CD14-positive monocyte (primary cell): ENCODE measurements at regions not wholly inside any gene's neighbourhood (a gene's known extent, or its start where the extent isn't known, plus 50 kb on each side); places are given as distances from the start of the nearest gene placed in this dataset.

ENCODE experiments used
- DNase-seq, 3 donors: peaks; one replicate each; pipeline ENCODE4 v3.0.0-alpha.2; 2011 to 2022
- H2AFZ ChIP-seq: 2 replicates; pipeline ENCODE4 v1.6.0; 2012; ENCODE audit warnings: mild to moderate bottlenecking, low read depth, low read length, inconsistent platforms; ENCODE audit not compliant: insufficient read depth, poor library complexity, severe bottlenecking
- H3K27ac ChIP-seq, 2 donors: 1 replicate in 1 of 2; 2 replicates in 1 of 2; pipeline ENCODE4 v1.5.1; 2012 to 2013; ENCODE audit warnings: low read length in 2 of 2, control low read depth in 1 of 2, inconsistent platforms in 1 of 2, low read depth in 1 of 2, mild to moderate bottlenecking in 1 of 2
- H3K27me3 ChIP-seq, 2 donors: one replicate each; pipeline versions ENCODE4 v1.6.0 to v1.6.1; 2011 to 2013; ENCODE audit warnings: low read length in 2 of 2; ENCODE audit not compliant: control insufficient read depth in 2 of 2, insufficient read depth in 2 of 2
- H3K36me3 ChIP-seq, 2 donors: replicated peaks in 1 of 2; 1 replicate in 1 of 2; 2 replicates in 1 of 2; pipeline versions ENCODE4 v1.5.1 to v1.6.1; 2012 to 2013; ENCODE audit warnings: low read length in 2 of 2, control low read depth in 1 of 2, inconsistent platforms in 1 of 2, mild to moderate bottlenecking in 1 of 2; ENCODE audit not compliant: insufficient read depth in 2 of 2, control insufficient read depth in 1 of 2
- H3K4me1 ChIP-seq, 2 donors: 1 replicate in 1 of 2; 2 replicates in 1 of 2; pipeline versions ENCODE4 v1.5.1 to v1.6.1; 2012 to 2013; ENCODE audit warnings: low read length in 2 of 2, control low read depth in 1 of 2, inconsistent platforms in 1 of 2, mild to moderate bottlenecking in 1 of 2, moderate library complexity in 1 of 2; ENCODE audit not compliant: insufficient read depth in 2 of 2, control insufficient read depth in 1 of 2
- H3K4me2 ChIP-seq: replicated peaks from 2 replicates; pipeline ENCODE3; 2012; ENCODE audit warnings: low read length, moderate library complexity, mild to moderate bottlenecking; ENCODE audit not compliant: poor library complexity, severe bottlenecking; ENCODE audit errors: extremely low read depth
- H3K4me3 ChIP-seq, 3 experiments: fragments of 200-600 bp in 1 of 3; sonication (generic) in 1 of 3; replicated peaks in 1 of 3; 1 replicate in 2 of 3; 2 replicates in 1 of 3; pipeline ENCODE4 v1.5.1; 2011 to 2013; ENCODE audit warnings: low read length in 3 of 3, mild to moderate bottlenecking in 3 of 3, control low read depth in 2 of 3, low read depth in 2 of 3, inconsistent platforms in 1 of 3, moderate library complexity in 1 of 3
- H3K79me2 ChIP-seq: 2 replicates; pipeline ENCODE4 v1.6.0; 2012; ENCODE audit warnings: mild to moderate bottlenecking, control low read depth, inconsistent platforms, low read length, moderate library complexity; ENCODE audit not compliant: insufficient read depth
- H3K9ac ChIP-seq: 2 replicates; pipeline ENCODE4 v1.6.0; 2017; ENCODE audit warnings: low read length, mild to moderate bottlenecking; ENCODE audit not compliant: insufficient read depth, poor library complexity, severe bottlenecking
- H3K9me3 ChIP-seq, 2 donors: replicated peaks in 1 of 2; 1 replicate in 1 of 2; 2 replicates in 1 of 2; pipeline versions ENCODE4 v1.5.1 to v1.6.1; 2012 to 2013; ENCODE audit warnings: low read length in 2 of 2, control low read depth in 1 of 2; ENCODE audit not compliant: control insufficient read depth in 1 of 2, insufficient read depth in 1 of 2
- H4K20me1 ChIP-seq: 2 replicates; pipeline ENCODE4 v1.6.0; 2012; ENCODE audit warnings: mild to moderate bottlenecking, low read length, control low read depth, moderate library complexity; ENCODE audit not compliant: insufficient read depth
- H3K27ac Mint-ChIP-seq, 7 donors: one replicate each; pipeline ENCODE4 v1.8.0; 2020; ENCODE audit warnings: mild to moderate bottlenecking in 7 of 7, mixed read lengths in 7 of 7, moderate library complexity in 6 of 7, inconsistent platforms in 2 of 7
- H3K27me3 Mint-ChIP-seq, 3 donors: one replicate each; pipeline ENCODE4 v1.8.0; 2021 to 2022; ENCODE audit warnings: low read depth in 3 of 3, mild to moderate bottlenecking in 3 of 3, mixed read lengths in 3 of 3, moderate library complexity in 3 of 3, inconsistent platforms in 1 of 3
- H3K36me3 Mint-ChIP-seq, 2 donors: one replicate each; pipeline ENCODE4 v1.8.0; 2020; ENCODE audit warnings: mixed read lengths in 2 of 2, inconsistent platforms in 1 of 2, mild to moderate bottlenecking in 1 of 2
- H3K4me1 Mint-ChIP-seq: one replicate; pipeline ENCODE4 v1.8.0; 2020; ENCODE audit warnings: mild to moderate bottlenecking, mixed read lengths
- H3K4me3 Mint-ChIP-seq, 2 donors: one replicate each; pipeline ENCODE4 v1.8.0; 2020; ENCODE audit warnings: mild to moderate bottlenecking in 2 of 2, mixed read lengths in 2 of 2, moderate library complexity in 1 of 2
- H3K9me3 Mint-ChIP-seq, 7 donors: one replicate each; pipeline ENCODE4 v1.8.0; 2020 to 2022; ENCODE audit warnings: mixed read lengths in 7 of 7, mild to moderate bottlenecking in 6 of 7, moderate library complexity in 6 of 7, inconsistent platforms in 2 of 7
- WGBS: methylation state at CpG from one replicate; pipeline ENCODE4 v1.1.5; 2013; ENCODE audit warnings: missing lambda C conversion rate; ENCODE audit not compliant: insufficient coverage; 5-methylcytosine and 5-hydroxymethylcytosine counted together
- intact Hi-C, 2 donors: fragments of 100-400 bp; cut with micrococcal nuclease; formaldehyde crosslinking; loops; one replicate each; pipeline versions ENCODE4 v1.15.0 to v1.15.1; 2023
- TF ChIP-seq, protein P1 (sequence below): fragments of 200-600 bp; IDR thresholded peaks from one replicate; pipeline ENCODE4 v1.8.0; 2022; ENCODE audit warnings: antibody characterized with exemption, mild to moderate bottlenecking

DNA sequence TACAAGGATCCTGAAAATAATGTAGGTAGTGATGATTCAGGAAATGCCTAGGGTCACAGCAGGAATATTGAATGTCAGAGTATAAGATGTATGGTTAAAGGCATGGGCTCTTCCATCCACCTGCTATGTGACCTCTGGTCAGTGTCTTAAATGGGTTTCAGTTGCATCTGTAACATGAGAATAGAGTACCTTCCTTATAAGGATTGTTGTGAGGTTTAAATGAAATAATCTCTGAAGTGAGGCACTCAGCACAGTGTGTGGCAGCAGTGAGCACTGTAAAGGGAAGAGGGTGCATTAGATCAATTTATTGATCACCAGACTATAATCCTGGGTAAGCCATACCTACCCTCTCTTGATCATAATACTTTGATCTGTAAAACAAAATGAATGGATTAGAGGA lies 319.1 kb downstream of the SLC4A3 start:
- H3K4me1 ChIP-seq, result no peaks in the 10 kb centered on the region
- H3K79me2 ChIP-seq, result no peaks in the 10 kb centered on the region
- no peak overlapping the region for H3K27ac ChIP-seq
- Mint-ChIP-seq H3K9me3 (peaks cover 0 to 1% (median 0%) of the 10 kb centered on the region in 7 donors), H3K36me3 (no peaks in the 10 kb centered on the region), H3K4me3 (no peak overlapping the region), H3K4me1 (no peaks in the 10 kb centered on the region), H3K27me3 (no peaks in the 10 kb centered on the region), H3K27ac (no peak overlapping the region)
- no peaks in the 10 kb centered on the region for H3K27me3 ChIP-seq
- DNase-seq, result no peak
- H2AFZ ChIP-seq, result no peak overlapping the region
- H3K36me3 ChIP-seq, result no peaks in the 10 kb centered on the region
- no peak overlapping the region for H3K4me3 ChIP-seq
- H4K20me1 ChIP-seq, result no peaks in the 10 kb centered on the region
- intact Hi-C loops, result no loop called here
- TF ChIP-seq, protein P1, sequence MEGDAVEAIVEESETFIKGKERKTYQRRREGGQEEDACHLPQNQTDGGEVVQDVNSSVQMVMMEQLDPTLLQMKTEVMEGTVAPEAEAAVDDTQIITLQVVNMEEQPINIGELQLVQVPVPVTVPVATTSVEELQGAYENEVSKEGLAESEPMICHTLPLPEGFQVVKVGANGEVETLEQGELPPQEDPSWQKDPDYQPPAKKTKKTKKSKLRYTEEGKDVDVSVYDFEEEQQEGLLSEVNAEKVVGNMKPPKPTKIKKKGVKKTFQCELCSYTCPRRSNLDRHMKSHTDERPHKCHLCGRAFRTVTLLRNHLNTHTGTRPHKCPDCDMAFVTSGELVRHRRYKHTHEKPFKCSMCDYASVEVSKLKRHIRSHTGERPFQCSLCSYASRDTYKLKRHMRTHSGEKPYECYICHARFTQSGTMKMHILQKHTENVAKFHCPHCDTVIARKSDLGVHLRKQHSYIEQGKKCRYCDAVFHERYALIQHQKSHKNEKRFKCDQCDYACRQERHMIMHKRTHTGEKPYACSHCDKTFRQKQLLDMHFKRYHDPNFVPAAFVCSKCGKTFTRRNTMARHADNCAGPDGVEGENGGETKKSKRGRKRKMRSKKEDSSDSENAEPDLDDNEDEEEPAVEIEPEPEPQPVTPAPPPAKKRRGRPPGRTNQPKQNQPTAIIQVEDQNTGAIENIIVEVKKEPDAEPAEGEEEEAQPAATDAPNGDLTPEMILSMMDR, result no peak
- H3K9ac ChIP-seq, result no peak overlapping the region
- H3K4me2 ChIP-seq, result no peak overlapping the region
- no peaks in the 10 kb centered on the region for H3K9me3 ChIP-seq

DNA sequence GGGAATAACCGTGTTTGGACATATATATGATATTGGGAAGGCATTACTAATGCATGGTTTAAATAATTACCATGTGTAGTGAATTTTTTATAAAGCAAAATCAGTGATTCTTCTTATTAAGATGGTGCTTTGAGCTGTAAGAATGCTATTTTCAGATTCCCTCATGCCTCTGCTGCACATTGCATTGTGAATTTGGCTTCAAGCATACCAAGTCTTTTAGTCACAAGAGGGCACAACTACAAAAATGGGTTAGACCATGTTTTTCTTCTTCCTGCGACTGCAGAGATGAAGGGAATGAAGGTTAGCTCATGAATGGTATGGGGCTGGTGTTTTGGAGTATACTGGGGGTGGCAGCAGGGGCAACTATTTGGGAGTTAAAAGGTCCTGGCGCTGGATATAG lies 320.1 kb downstream of the SLC4A3 start:
- no peak overlapping the region for H3K4me2 ChIP-seq
- no peaks in the 10 kb centered on the region for H3K4me1 Mint-ChIP-seq

More for the DNA sequence above, 320.1 kb downstream of the SLC4A3 start:
- DNase-seq, result no peak
- intact Hi-C loops, result no loop called here
- H3K4me3 ChIP-seq, result no peak overlapping the region
- no peaks in the 10 kb centered on the region for H3K4me1 ChIP-seq
- H3K9me3 Mint-ChIP-seq, result peaks cover 0 to 1% (median 0%) of the 10 kb centered on the region in 7 donors
- H3K36me3 Mint-ChIP-seq, result no peaks in the 10 kb centered on the region
- H3K36me3 ChIP-seq, result no peaks in the 10 kb centered on the region
- H3K79me2 ChIP-seq, result no peaks in the 10 kb centered on the region
- no peaks in the 10 kb centered on the region for H3K27me3 ChIP-seq
- no peak overlapping the region for H2AFZ ChIP-seq
- TF ChIP-seq, protein P1, result no peak
- H3K27ac ChIP-seq, result no peak overlapping the region
- H4K20me1 ChIP-seq, result no peaks in the 10 kb centered on the region
- H3K27ac Mint-ChIP-seq, result no peak overlapping the region
- H3K9ac ChIP-seq, result no peak overlapping the region
- H3K4me3 Mint-ChIP-seq, result no peak overlapping the region
- 83% methylated on average over 2 of the region's 3 CpGs for WGBS
- no peaks in the 10 kb centered on the region for H3K9me3 ChIP-seq
- H3K27me3 Mint-ChIP-seq, result no peaks in the 10 kb centered on the region
